HCT116 (cell line): ENCODE measurements at regions not wholly inside any gene's neighbourhood (a gene's known extent, or its start where the extent isn't known, plus 50 kb on each side); places are given as distances from the start of the nearest gene placed in this dataset.

ENCODE experiments used
- ATAC-seq: fragments of 200-7000 bp; cut with Tn5 transposase; 2 replicates; pipeline ENCODE4 v1.9.1; 2020; ENCODE audit warnings: mild to moderate bottlenecking, moderate library complexity
- BruUV-seq: library from RNA; stranded (reverse); fragments of 400-500 nt; replicated peaks from 2 replicates; lab custom pipeline; 2021; lab: Mats Ljungman, UMichigan
- CTCF ChIA-PET: fragments of 300-600 bp; sonication (Branson Sonifier 250); formaldehyde crosslinking; loops from one replicate; lab custom pipeline; 2021; ENCODE audit warnings: antibody characterized with exemption; lab: Charles Lee
- POLR2A ChIA-PET: fragments of 300-600, 350-600 bp; sonication (Branson Sonifier 250); formaldehyde crosslinking; loops from one replicate; lab custom pipeline; 2021; ENCODE audit warnings: antibody characterized with exemption; lab: Charles Lee
- RAD21 ChIA-PET, 2 experiments: fragments of 300-600 bp; sonication (Branson Sonifier 250); formaldehyde crosslinking; loops; one replicate each; lab custom pipeline; 2023; ENCODE audit warnings: low total read pairs in 2 of 2; ENCODE audit not compliant: uncharacterized antibody in 2 of 2, unreplicated experiment in 2 of 2, low non-redundant PET in 1 of 2; lab: Charles Lee
- DNase-seq: peaks from one replicate; pipeline ENCODE4 v3.0.0-alpha.2; 2010; ENCODE audit warnings: low read depth, low spot score
- H2AFZ ChIP-seq: fragments of 200-600 bp; shearing (Covaris generic), sonication (generic); 2 replicates; pipeline ENCODE4 v1.6.1; 2017; ENCODE audit warnings: low read depth, mixed run types, mixed read lengths, antibody characterized with exemption, low read length; ENCODE audit not compliant: poor library complexity, severe bottlenecking
- H3K27ac ChIP-seq: 2 replicates; pipeline ENCODE4 v1.5.1; 2012; ENCODE audit warnings: low read depth, low read length
- H3K27me3 ChIP-seq: fragments of 200-600 bp; sonication (generic); 2 replicates; pipeline ENCODE4 v1.6.1; 2016; ENCODE audit warnings: mixed run types, low read length, mixed read lengths; ENCODE audit not compliant: insufficient read depth
- H3K36me3 ChIP-seq, 2 experiments: fragments of 200-500 bp in 1 of 2; fragments of 200-600 bp in 1 of 2; sonication (Bioruptor generic) in 1 of 2; sonication (generic) in 1 of 2; 2 replicates each; pipeline versions ENCODE4 v1.5.1 to v1.6.1; 2014 to 2016; ENCODE audit warnings: low read length in 2 of 2, inconsistent platforms in 1 of 2, mixed read lengths in 1 of 2, mixed run types in 1 of 2; ENCODE audit not compliant: insufficient read depth in 2 of 2, control insufficient read depth in 1 of 2
- H3K4me1 ChIP-seq, 2 experiments: fragments of 200-600 bp in 1 of 2; sonication (generic) in 1 of 2; 2 replicates each; pipeline versions ENCODE4 v1.5.1 to v1.6.1; 2012 to 2017; ENCODE audit warnings: low read length in 2 of 2, inconsistent platforms in 1 of 2, mild to moderate bottlenecking in 1 of 2, mixed read lengths in 1 of 2, mixed run types in 1 of 2, moderate library complexity in 1 of 2; ENCODE audit not compliant: insufficient read depth in 2 of 2, control insufficient read depth in 1 of 2
- H3K4me2 ChIP-seq: fragments of 200-600 bp; sonication (generic); 2 replicates; pipeline ENCODE4 v1.6.1; 2017; ENCODE audit warnings: mixed run types, low read length, mixed read lengths
- H3K4me3 ChIP-seq, 2 experiments: fragments of 200-600 bp in 1 of 2; sonication (generic) in 1 of 2; replicated peaks in 1 of 2; 2 replicates each; pipeline ENCODE4 v1.5.1; 2011 to 2016; ENCODE audit warnings: low read length in 2 of 2, control low read depth in 1 of 2, low read depth in 1 of 2, mild to moderate bottlenecking in 1 of 2, mixed read lengths in 1 of 2, mixed run types in 1 of 2
- H3K79me2 ChIP-seq: fragments of 200-600 bp; sonication (generic); 2 replicates; pipeline ENCODE4 v1.6.1; 2017; ENCODE audit warnings: mild to moderate bottlenecking, mixed run types, low read length, moderate library complexity, mixed read lengths; ENCODE audit not compliant: insufficient read depth
- H3K9ac ChIP-seq: fragments of 200-600 bp; sonication (generic); 2 replicates; pipeline ENCODE4 v1.6.1; 2016; ENCODE audit warnings: low read length, mixed read lengths
- H3K9me2 ChIP-seq: fragments of 200-600 bp; sonication (generic), shearing (Covaris generic); 2 replicates; pipeline ENCODE4 v1.6.1; 2017; ENCODE audit warnings: mixed run types, mild to moderate bottlenecking, moderate library complexity; ENCODE audit not compliant: insufficient read depth
- H3K9me3 ChIP-seq, 2 experiments: fragments of 200-500 bp in 1 of 2; fragments of 200-600 bp in 1 of 2; sonication (Bioruptor generic) in 1 of 2; sonication (generic) in 1 of 2; 2 replicates each; pipeline ENCODE4 v1.6.1; 2014 to 2017; ENCODE audit warnings: low read length in 2 of 2, mixed read lengths in 2 of 2, inconsistent platforms in 1 of 2, low read depth in 1 of 2, mild to moderate bottlenecking in 1 of 2, mixed run types in 1 of 2, moderate library complexity in 1 of 2; ENCODE audit not compliant: control insufficient read depth in 1 of 2, insufficient read depth in 1 of 2
- H4K20me1 ChIP-seq: fragments of 200-600 bp; sonication (generic), shearing (Covaris generic); 2 replicates; pipeline ENCODE4 v1.6.1; 2017; ENCODE audit warnings: mixed run types, mild to moderate bottlenecking, moderate library complexity; ENCODE audit not compliant: insufficient read depth
- ATF3 ChIP-seq: IDR thresholded peaks from 2 replicates; pipeline ENCODE4 v1.6.1; 2012
- CEBPB ChIP-seq: IDR thresholded peaks from 2 replicates; pipeline ENCODE4 v1.6.1; 2012; ENCODE audit warnings: low read depth
- CTCF ChIP-seq, 3 experiments: fragments of 200-600 bp in 1 of 3; sonication (generic) in 1 of 3; IDR thresholded peaks in 2 of 3; conservative IDR thresholded peaks in 1 of 3; 2 replicates each; pipeline ENCODE4 v1.5.1; 2012 to 2017; ENCODE audit warnings: low read depth in 2 of 3, low read length in 2 of 3, antibody characterized with exemption in 1 of 3, borderline replicate concordance in 1 of 3, control low read depth in 1 of 3, mild to moderate bottlenecking in 1 of 3, mixed read lengths in 1 of 3, mixed run types in 1 of 3, moderate library complexity in 1 of 3; ENCODE audit not compliant: insufficient read depth in 1 of 3
- EGR1 ChIP-seq: IDR thresholded peaks from 2 replicates; pipeline ENCODE4 v1.6.1; 2012; ENCODE audit warnings: low read depth
- ELF1 ChIP-seq: IDR thresholded peaks from 2 replicates; pipeline ENCODE4 v1.6.1; 2012; ENCODE audit warnings: low read depth, borderline replicate concordance
- EZH2 ChIP-seq: fragments of 200-600 bp; sonication (generic); IDR thresholded peaks from 2 replicates; pipeline ENCODE4 v1.6.1; 2017; ENCODE audit warnings: antibody characterized with exemption, mixed run types
- EZH2phosphoT487 ChIP-seq: fragments of 200-600 bp; IDR thresholded peaks from 2 replicates; pipeline ENCODE4 v1.6.1; 2018; ENCODE audit warnings: antibody characterized with exemption, borderline replicate concordance
- MAX ChIP-seq: IDR thresholded peaks from 2 replicates; pipeline ENCODE4 v1.6.1; 2012
- POLR2A ChIP-seq: IDR thresholded peaks from 2 replicates; pipeline ENCODE4 v1.7.0; 2011; ENCODE audit warnings: borderline replicate concordance; ENCODE audit not compliant: insufficient read depth, insufficient read length; ENCODE audit errors: extremely low read depth
- POLR2AphosphoS5 ChIP-seq: IDR thresholded peaks from 2 replicates; pipeline ENCODE4 v1.6.1; 2011; ENCODE audit warnings: mild to moderate bottlenecking, low read depth, low read length, moderate library complexity
- RAD21 ChIP-seq: IDR thresholded peaks from 2 replicates; pipeline ENCODE4 v1.6.1; 2012; ENCODE audit warnings: low read depth, mild to moderate bottlenecking
- SRF ChIP-seq: IDR thresholded peaks from 2 replicates; pipeline ENCODE4 v1.6.1; 2012; ENCODE audit warnings: low read depth
- YY1 ChIP-seq: IDR thresholded peaks from 2 replicates; pipeline ENCODE4 v1.6.1; 2011; ENCODE audit warnings: low read length, low read depth, moderate library complexity, mild to moderate bottlenecking; ENCODE audit not compliant: insufficient replicate concordance; ENCODE audit errors: extremely low read depth
- ZFX ChIP-seq: fragments of 450-650 bp; IDR thresholded peaks from 2 replicates; pipeline ENCODE4 v1.6.1; 2017
- ZNF274 ChIP-seq: fragments of 200-500 bp; sonication (Bioruptor generic); IDR thresholded peaks from 2 replicates; pipeline ENCODE4 v1.6.1; 2014; ENCODE audit warnings: mild to moderate bottlenecking, low read depth, low read length, inconsistent platforms
- intact Hi-C: fragments of 100-400 bp; cut with micrococcal nuclease; formaldehyde crosslinking; loops from 2 replicates; pipeline ENCODE4 v1.10.0; 2022

GRCh38 chr10:81576336-81576735, 298.7 kb upstream of the NRG3 start:
- no peak overlapping the region for H3K4me2 ChIP-seq
- ATAC-seq (no peak), DNase-seq (no peak)
- intact Hi-C loops, result no loop called here
- no peak overlapping the region for H3K27ac ChIP-seq
- H2AFZ ChIP-seq, result no peak overlapping the region
- no TSS peak for BruUV-seq
- H3K4me1 ChIP-seq, result no peaks in the 10 kb centered on the region
- H3K27me3 ChIP-seq, result no peaks in the 10 kb centered on the region
- CTCF ChIA-PET, result no interaction called here
- POLR2A ChIA-PET, result no interaction called here
- H3K9me3 ChIP-seq, result peaks cover 3 to 4% of the 10 kb centered on the region in 2 experiments; a peak in 2 of 4 replicates
- no peak overlapping the region for H3K4me3 ChIP-seq
- RAD21 ChIA-PET, result no interaction called here
- H3K9me2 ChIP-seq, result no peaks in the 10 kb centered on the region
- no peak for TF ChIP-seq ZNF274
- no peak for TF ChIP-seq SRF
- TF ChIP-seq YY1, result no peak
- no peak for TF ChIP-seq EZH2phosphoT487
- no peak for TF ChIP-seq POLR2AphosphoS5
- TF ChIP-seq CTCF (IDR thresholded peaks at IDR 0.05 in 2 of 3, conservative IDR thresholded peaks at IDR 0.05 in 1 of 3; ENCODE audit: borderline replicate concordance in 1 of 3, insufficient read depth in 1 of 3, low read depth in 2 of 3, low read length in 2 of 3), result no peak
- no peak for TF ChIP-seq EZH2
- no peak for TF ChIP-seq POLR2A
- no peak for TF ChIP-seq ELF1
- no peak for TF ChIP-seq ATF3
- no peak for TF ChIP-seq MAX
- no peak for TF ChIP-seq CEBPB
- TF ChIP-seq RAD21, result no peak
- TF ChIP-seq ZFX, result no peak
- TF ChIP-seq EGR1, result no peak
- TF ChIP-seq, all 23 proteins: peak for 0
- Histone ChIP-seq H3K9ac (no peak overlapping the region), H3K79me2 (no peaks in the 10 kb centered on the region), H3K36me3 (no peaks in the 10 kb centered on the region), H4K20me1 (no peaks in the 10 kb centered on the region)
